Thyroid gland (tissue), 4 donors: ENCODE measurements at regions not wholly inside any gene's neighbourhood (a gene's known extent, or its start where the extent isn't known, plus 50 kb on each side); places are given as distances from the start of the nearest gene placed in this dataset.

ENCODE experiments used
- CTCF ChIP-seq, 6 experiments: fragments of 200-600 bp in 3 of 6; fragments of 450-650 bp in 3 of 6; sonication (generic) in 3 of 6; IDR thresholded peaks; one replicate each; pipeline ENCODE4 v1.5.1; 2016 to 2019; ENCODE audit warnings: antibody characterized with exemption in 6 of 6, mild to moderate bottlenecking in 2 of 6, inconsistent platforms in 1 of 6, moderate library complexity in 1 of 6
- POLR2A ChIP-seq, 2 donors: fragments of 450-650 bp; IDR thresholded peaks; one replicate each; pipeline ENCODE4 v1.6.1; 2017; ENCODE audit warnings: antibody characterized with exemption in 2 of 2, mild to moderate bottlenecking in 2 of 2, moderate library complexity in 1 of 2

- TF ChIP-seq CTCF (IDR thresholded peaks at IDR 0.05) (no peak), POLR2A (IDR thresholded peaks at IDR 0.05) (no peak)
These were observed 270.4 kb downstream of the NEDD1 start for GRCh38 chr12:97177481-97177880.
